ENCODE measurements at regions not wholly inside any gene's neighbourhood (a gene's known extent, or its start where the extent isn't known, plus 50 kb on each side); places are given as distances from the start of the nearest gene placed in this dataset.

- Histone ChIP-seq H4K20me1 (ENCODE audit: insufficient read depth) (no peaks in the 10 kb centered on the region), H3K4me3 (IDR thresholded peaks at IDR 0.05; ENCODE audit: insufficient read depth, low read depth, low read length) (no peak overlapping the region), H3K27ac (no peak overlapping the region), H3K79me2 (ENCODE audit: insufficient read depth, low read depth) (no peaks in the 10 kb centered on the region), H3K36me3 (ENCODE audit: insufficient read depth) (no peaks in the 10 kb centered on the region), H3K27me3 (ENCODE audit: insufficient read depth, low read depth) (no peaks in the 10 kb centered on the region), H3K9ac (no peak overlapping the region), H3K4me2 (no peak overlapping the region), H3K4me1 (ENCODE audit: low read depth, poor library complexity, severe bottlenecking) (no peaks in the 10 kb centered on the region), H2AFZ (ENCODE audit: low read depth) (no peak overlapping the region)
- TF ChIP-seq CTCF (conservative IDR thresholded peaks at IDR 0.05; ENCODE audit: low read depth, low read length): no peak
Measured at GRCh38 chr7:46970476-46970875, 611.4 kb downstream of the TNS3 start.

- H3K4me3 ChIP-seq (IDR thresholded peaks at IDR 0.05; ENCODE audit: insufficient read depth, low read depth, low read length): no peak overlapping the region
- H2AFZ ChIP-seq (ENCODE audit: low read depth): no peak overlapping the region
- H3K9ac ChIP-seq: no peak overlapping the region
- H3K79me2 ChIP-seq (ENCODE audit: insufficient read depth, low read depth): no peaks in the 10 kb centered on the region
- no peak overlapping the region for H3K4me2 ChIP-seq
- no peaks in the 10 kb centered on the region for H3K27me3 ChIP-seq (ENCODE audit: insufficient read depth, low read depth)
- no peaks in the 10 kb centered on the region for H3K36me3 ChIP-seq (ENCODE audit: insufficient read depth)
- no peak overlapping the region for H3K27ac ChIP-seq
- TF ChIP-seq CTCF (conservative IDR thresholded peaks at IDR 0.05; ENCODE audit: low read depth, low read length): no peak
- no peaks in the 10 kb centered on the region for H3K4me1 ChIP-seq (ENCODE audit: low read depth, poor library complexity, severe bottlenecking)
- H4K20me1 ChIP-seq (ENCODE audit: insufficient read depth): no peaks in the 10 kb centered on the region
Measured at GRCh38 chr7:46970131-46970430, 611.8 kb downstream of the TNS3 start.

- no peak for TF ChIP-seq CTCF (conservative IDR thresholded peaks at IDR 0.05; ENCODE audit: low read depth, low read length)
- Histone ChIP-seq H3K9ac (no peak overlapping the region), H3K4me2 (no peak overlapping the region), H3K36me3 (ENCODE audit: insufficient read depth) (no peaks in the 10 kb centered on the region), H3K79me2 (ENCODE audit: insufficient read depth, low read depth) (no peaks in the 10 kb centered on the region), H3K4me1 (ENCODE audit: low read depth, poor library complexity, severe bottlenecking) (no peaks in the 10 kb centered on the region), H3K4me3 (IDR thresholded peaks at IDR 0.05; ENCODE audit: insufficient read depth, low read depth, low read length) (no peak overlapping the region), H4K20me1 (ENCODE audit: insufficient read depth) (no peaks in the 10 kb centered on the region), H2AFZ (ENCODE audit: low read depth) (no peak overlapping the region), H3K27ac (no peak overlapping the region), H3K27me3 (ENCODE audit: insufficient read depth, low read depth) (no peaks in the 10 kb centered on the region)
Measured at GRCh38 chr7:46969303-46970130, 612.4 kb downstream of the TNS3 start.

GRCh38 chr7:46968003-46968402 lies 613.9 kb downstream of the TNS3 start:
- no peak overlapping the region for H3K9ac ChIP-seq

More at GRCh38 chr7:46968003-46968402, 613.9 kb downstream of the TNS3 start:
- H3K4me3 ChIP-seq (IDR thresholded peaks at IDR 0.05; ENCODE audit: insufficient read depth, low read depth, low read length): no peak overlapping the region
- H2AFZ ChIP-seq (ENCODE audit: low read depth): no peak overlapping the region
- H3K36me3 ChIP-seq (ENCODE audit: insufficient read depth): no peaks in the 10 kb centered on the region
- H3K4me2 ChIP-seq: no peak overlapping the region
- TF ChIP-seq CTCF (conservative IDR thresholded peaks at IDR 0.05; ENCODE audit: low read depth, low read length): no peak
- H3K4me1 ChIP-seq (ENCODE audit: low read depth, poor library complexity, severe bottlenecking): no peaks in the 10 kb centered on the region
- no peak overlapping the region for H3K27ac ChIP-seq
- no peaks in the 10 kb centered on the region for H4K20me1 ChIP-seq (ENCODE audit: insufficient read depth)
- no peaks in the 10 kb centered on the region for H3K79me2 ChIP-seq (ENCODE audit: insufficient read depth, low read depth)
- H3K27me3 ChIP-seq (ENCODE audit: insufficient read depth, low read depth): no peaks in the 10 kb centered on the region
